GM23248 (cell line): ENCODE measurements at regions not wholly inside any gene's neighbourhood (a gene's known extent, or its start where the extent isn't known, plus 50 kb on each side); places are given as distances from the start of the nearest gene placed in this dataset.

Experiments
- EZH2 ChIP-seq: fragments of 200-600 bp; sonication (generic); IDR thresholded peaks from 2 replicates; pipeline ENCODE4 v1.6.1; 2018; ENCODE audit warnings: antibody characterized with exemption, mild to moderate bottlenecking; ENCODE audit not compliant: insufficient read depth, poor library complexity, severe bottlenecking
- EZH2phosphoT487 ChIP-seq: fragments of 200-600 bp; sonication (generic); IDR thresholded peaks from 2 replicates; pipeline ENCODE4 v1.6.1; 2018; ENCODE audit warnings: antibody characterized with exemption, moderate library complexity, mild to moderate bottlenecking, low read depth; ENCODE audit not compliant: insufficient read depth

GRCh38 chr7:33781167-33781566 lies 124.2 kb upstream of the BMPER start:
- TF ChIP-seq EZH2 (no peak), EZH2phosphoT487 (no peak)
